H1 (cell line): ENCODE measurements at regions not wholly inside any gene's neighbourhood (a gene's known extent, or its start where the extent isn't known, plus 50 kb on each side); places are given as distances from the start of the nearest gene placed in this dataset.

Source experiments
- CTCF ChIA-PET: fragments of 300-600 bp; sonication (Branson Sonifier 250); formaldehyde crosslinking; loops from one replicate; lab custom pipeline; 2021; ENCODE audit not compliant: partially characterized antibody; lab: Charles Lee
- POLR2A ChIA-PET: fragments of 300-600 bp; sonication (Branson Sonifier 250); formaldehyde crosslinking; loops from one replicate; lab custom pipeline; 2021; ENCODE audit warnings: inconsistent platforms; ENCODE audit not compliant: partially characterized antibody; lab: Charles Lee
- DNase-seq, 2 experiments: peaks; one replicate each; pipeline versions ENCODE4 v3.0.0 to v3.0.0-alpha.2; 2010 to 2022; ENCODE audit warnings: low spot score in 2 of 2, low read depth in 1 of 2, mixed read lengths in 1 of 2
- FAIRE-seq: peaks from 2 replicates; lab custom pipeline; 2011; peaks lifted over from hg19 to GRCh38; lab: Jason Lieb, UNC
- H2AFZ ChIP-seq: 2 replicates; pipeline ENCODE4 v1.8.1; 2012; ENCODE audit warnings: low read length, inconsistent platforms
- H2AK5ac ChIP-seq: 2 replicates; pipeline ENCODE4 v1.6.1; 2013; ENCODE audit warnings: low read depth, low read length
- H2BK120ac ChIP-seq: replicated peaks from 2 replicates; pipeline ENCODE3; 2013; ENCODE audit warnings: low read depth, low read length, inconsistent platforms
- H2BK12ac ChIP-seq: 2 replicates; pipeline ENCODE4 v1.6.1; 2013; ENCODE audit warnings: low read depth, low read length
- H2BK15ac ChIP-seq: 2 replicates; pipeline ENCODE4 v1.6.1; 2013; ENCODE audit warnings: low read length
- H2BK20ac ChIP-seq: 2 replicates; pipeline ENCODE4 v1.6.1; 2013; ENCODE audit warnings: low read length
- H2BK5ac ChIP-seq: 2 replicates; pipeline ENCODE4 v1.6.1; 2013; ENCODE audit warnings: low read depth, low read length
- H3K14ac ChIP-seq: 2 replicates; pipeline ENCODE4 v1.6.1; 2013; ENCODE audit warnings: inconsistent platforms; ENCODE audit not compliant: insufficient read length
- H3K18ac ChIP-seq: 2 replicates; pipeline ENCODE4 v1.6.1; 2013; ENCODE audit warnings: low read length; ENCODE audit errors: extremely low read depth
- H3K23ac ChIP-seq: 2 replicates; pipeline ENCODE4 v1.6.1; 2013; ENCODE audit warnings: inconsistent platforms; ENCODE audit not compliant: insufficient read length
- H3K23me2 ChIP-seq: 2 replicates; pipeline ENCODE4 v1.6.1; 2013; ENCODE audit warnings: low read depth, low read length
- H3K27ac ChIP-seq: 2 replicates; pipeline ENCODE4 v1.6.1; 2011; ENCODE audit warnings: low read depth, low read length, inconsistent platforms
- H3K27me3 ChIP-seq, 4 experiments: replicated peaks in 1 of 4; 1 replicate in 1 of 4; 2 replicates in 3 of 4; pipeline versions ENCODE4 v1.6.1 to v1.8.1; 2011 to 2013; ENCODE audit warnings: low read length in 3 of 4, mild to moderate bottlenecking in 3 of 4, inconsistent platforms in 2 of 4, mixed read lengths in 2 of 4, moderate library complexity in 1 of 4; ENCODE audit not compliant: control insufficient read depth in 3 of 4, insufficient read depth in 3 of 4; ENCODE audit errors: extremely low read depth in 1 of 4
- H3K36me3 ChIP-seq, 4 experiments: 2 replicates each; pipeline versions ENCODE4 v1.6.1 to v1.8.1; 2011 to 2013; ENCODE audit warnings: mild to moderate bottlenecking in 4 of 4, low read length in 3 of 4, moderate library complexity in 2 of 4, control low read depth in 1 of 4, inconsistent platforms in 1 of 4; ENCODE audit not compliant: insufficient read depth in 4 of 4, control insufficient read depth in 2 of 4
- H3K4ac ChIP-seq: replicated peaks from 2 replicates; pipeline ENCODE3; 2013; ENCODE audit warnings: low read length, low read depth, mixed read lengths, inconsistent platforms; ENCODE audit not compliant: insufficient read length
- H3K4me1 ChIP-seq, 4 experiments: replicated peaks in 1 of 4; 1 replicate in 1 of 4; 2 replicates in 3 of 4; pipeline versions ENCODE4 v1.6.1 to v1.8.1; 2011 to 2013; ENCODE audit warnings: low read length in 3 of 4, inconsistent platforms in 2 of 4, mixed read lengths in 1 of 4; ENCODE audit not compliant: insufficient read depth in 4 of 4, control insufficient read depth in 3 of 4
- H3K4me2 ChIP-seq, 2 experiments: 2 replicates each; pipeline versions ENCODE4 v1.6.1 to v1.8.1; 2011 to 2013; ENCODE audit warnings: low read depth in 2 of 2, low read length in 2 of 2, control low read depth in 1 of 2, inconsistent platforms in 1 of 2, mild to moderate bottlenecking in 1 of 2; ENCODE audit not compliant: insufficient read depth in 1 of 2
- H3K4me3 ChIP-seq, 4 experiments: fragments of 200-600, 300-600 bp in 1 of 4; sonication (generic), shearing (Covaris generic), sonication (Bioruptor Twin) in 1 of 4; 2 replicates each; pipeline versions ENCODE4 v1.5.1 to v1.8.1; 2011 to 2016; ENCODE audit warnings: low read length in 4 of 4, low read depth in 3 of 4, control low read depth in 2 of 4, inconsistent platforms in 2 of 4, mild to moderate bottlenecking in 2 of 4, mixed read lengths in 1 of 4, moderate library complexity in 1 of 4; ENCODE audit not compliant: insufficient read depth in 2 of 4; ENCODE audit errors: extremely low read depth in 1 of 4
- H3K56ac ChIP-seq: replicated peaks from 2 replicates; pipeline ENCODE3; 2013; ENCODE audit warnings: low read depth, mild to moderate bottlenecking, mixed read lengths, low read length, inconsistent platforms; ENCODE audit not compliant: insufficient read length
- H3K79me1 ChIP-seq: 2 replicates; pipeline ENCODE4 v1.6.1; 2013; ENCODE audit warnings: low read depth, low read length, control low read depth
- H3K79me2 ChIP-seq, 2 experiments: 2 replicates each; pipeline versions ENCODE4 v1.6.1 to v1.8.1; 2012 to 2013; ENCODE audit warnings: low read length in 2 of 2, mild to moderate bottlenecking in 2 of 2, inconsistent platforms in 1 of 2; ENCODE audit not compliant: insufficient read depth in 2 of 2, control insufficient read depth in 1 of 2
- H3K9ac ChIP-seq, 4 experiments: replicated peaks in 1 of 4; 1 replicate in 1 of 4; 2 replicates in 3 of 4; pipeline versions ENCODE4 v1.6.1 to v1.8.1; 2011 to 2013; ENCODE audit warnings: low read depth in 3 of 4, low read length in 3 of 4, control low read depth in 2 of 4, mild to moderate bottlenecking in 2 of 4, moderate library complexity in 2 of 4, inconsistent platforms in 1 of 4; ENCODE audit errors: extremely low read depth in 1 of 4
- H3K9me3 ChIP-seq, 2 experiments: 2 replicates each; pipeline versions ENCODE4 v1.6.1 to v1.8.1; 2012 to 2013; ENCODE audit warnings: mild to moderate bottlenecking in 2 of 2, moderate library complexity in 2 of 2, control low read depth in 1 of 2, inconsistent platforms in 1 of 2, low read depth in 1 of 2, low read length in 1 of 2, mixed read lengths in 1 of 2; ENCODE audit not compliant: insufficient read depth in 2 of 2
- H4K20me1 ChIP-seq, 2 experiments: replicated peaks in 1 of 2; 2 replicates each; pipeline versions ENCODE3 to v1.8.1; 2011 to 2013; ENCODE audit warnings: inconsistent platforms in 2 of 2, low read length in 2 of 2, mild to moderate bottlenecking in 1 of 2; ENCODE audit not compliant: insufficient read depth in 2 of 2, control insufficient read depth in 1 of 2
- H4K5ac ChIP-seq: 2 replicates; pipeline ENCODE4 v1.6.1; 2013; ENCODE audit warnings: low read length, low read depth, mixed read lengths, inconsistent platforms; ENCODE audit not compliant: insufficient read length
- H4K8ac ChIP-seq: 2 replicates; pipeline ENCODE4 v1.8.0; 2013; ENCODE audit warnings: mild to moderate bottlenecking, moderate library complexity, low read length, inconsistent platforms; ENCODE audit not compliant: insufficient read depth; ENCODE audit errors: extremely low read depth
- H4K91ac ChIP-seq: replicated peaks from 2 replicates; pipeline ENCODE3; 2013; ENCODE audit warnings: low read length, mixed read lengths, inconsistent platforms; ENCODE audit not compliant: insufficient read length
- EGR1 ChIP-seq: IDR thresholded peaks from 2 replicates; pipeline ENCODE4 v1.6.1; 2011; ENCODE audit warnings: low read depth, low read length, borderline replicate concordance
- EZH2 ChIP-seq: fragments of 200-600 bp; sonication (generic); IDR thresholded peaks from 2 replicates; pipeline ENCODE4 v1.7.1; 2012; ENCODE audit warnings: low read depth, mild to moderate bottlenecking, moderate library complexity, low read length, inconsistent platforms; ENCODE audit not compliant: severe bottlenecking
- POLR2AphosphoS5 ChIP-seq: IDR thresholded peaks from 2 replicates; pipeline ENCODE4 v1.6.1; 2011; ENCODE audit warnings: low read depth, low read length
- RAD21 ChIP-seq, 2 experiments: IDR thresholded peaks in 1 of 2; conservative IDR thresholded peaks in 1 of 2; 2 replicates each; pipeline ENCODE4 v1.6.1; 2011; ENCODE audit warnings: low read depth in 2 of 2, low read length in 2 of 2, improper control_type of control experiment in 1 of 2, inconsistent platforms in 1 of 2, mild to moderate bottlenecking in 1 of 2, moderate library complexity in 1 of 2
- TAF7 ChIP-seq: optimal IDR thresholded peaks from 2 replicates; pipeline ENCODE3; 2011; ENCODE audit warnings: low read depth, mild to moderate bottlenecking, inconsistent platforms, low read length, moderate library complexity, borderline replicate concordance
- WGBS, 2 experiments: shearing (Covaris generic) in 1 of 2; methylation state at CpG; one replicate each; pipeline versions ENCODE4 v1.1.6 to v1.1.7; 2013 to 2015; ENCODE audit warnings: low lambda C conversion rate in 2 of 2, mixed read lengths in 2 of 2, inconsistent platforms in 1 of 2, low coverage in 1 of 2, missing lambda C conversion rate in 1 of 2; ENCODE audit not compliant: insufficient replicate concordance in 2 of 2, insufficient coverage in 1 of 2, insufficient read length in 1 of 2; ENCODE audit errors: extremely low coverage in 1 of 2, missing lambda C conversion rate in 1 of 2; 5-methylcytosine and 5-hydroxymethylcytosine counted together

- H3K14ac ChIP-seq = no peak overlapping the region
- no peak overlapping the region for H4K91ac ChIP-seq
- TF ChIP-seq EGR1 (no peak), RAD21 (IDR thresholded peaks at IDR 0.05 in 1 of 2, conservative IDR thresholded peaks at IDR 0.05 in 1 of 2; ENCODE audit: low read depth in 2 of 2, low read length in 2 of 2) (no peak), EZH2 (no peak), POLR2AphosphoS5 (no peak), TAF7 (no peak)
Measured at GRCh38 chrX:22889819-22890218, 109.9 kb upstream of the DDX53 start.

More at GRCh38 chrX:22889819-22890218, 109.9 kb upstream of the DDX53 start:
- Histone ChIP-seq H2AK5ac (no peak overlapping the region), H4K5ac (no peak overlapping the region), H2BK12ac (no peak overlapping the region), H3K4me3 (no peak overlapping the region), H2BK20ac (no peak overlapping the region), H3K4me1 (no peaks in the 10 kb centered on the region), H3K27ac (no peak overlapping the region), H3K36me3 (no peaks in the 10 kb centered on the region), H2BK5ac (no peak overlapping the region), H3K56ac (no peak overlapping the region), H3K79me1 (no peaks in the 10 kb centered on the region), H3K23ac (no peak overlapping the region), H2BK15ac (no peak overlapping the region), H4K20me1 (no peaks in the 10 kb centered on the region), H3K18ac (no peak overlapping the region), H3K27me3 (no peaks in the 10 kb centered on the region), H2AFZ (no peak overlapping the region), H3K4me2 (no peak overlapping the region), H4K8ac (no peak overlapping the region), H2BK120ac (no peak overlapping the region), H3K9me3 (no peaks in the 10 kb centered on the region), H3K79me2 (no peaks in the 10 kb centered on the region), H3K23me2 (no peaks in the 10 kb centered on the region), H3K4ac (no peak overlapping the region), H3K9ac (no peak overlapping the region)
- CTCF ChIA-PET = no interaction called here
- no peak for FAIRE-seq
- DNase-seq = no peak
- no CpG with 5 or more reads among the region's 3 CpGs for WGBS, 2 experiments
- POLR2A ChIA-PET = no interaction called here
